ENCODE measurements at regions not wholly inside any gene's neighbourhood (a gene's known extent, or its start where the extent isn't known, plus 50 kb on each side); places are given as distances from the start of the nearest gene placed in this dataset.
A peak's percentile ranks its signal among the peaks of the same experiment; 100 is the strongest.

DNA sequence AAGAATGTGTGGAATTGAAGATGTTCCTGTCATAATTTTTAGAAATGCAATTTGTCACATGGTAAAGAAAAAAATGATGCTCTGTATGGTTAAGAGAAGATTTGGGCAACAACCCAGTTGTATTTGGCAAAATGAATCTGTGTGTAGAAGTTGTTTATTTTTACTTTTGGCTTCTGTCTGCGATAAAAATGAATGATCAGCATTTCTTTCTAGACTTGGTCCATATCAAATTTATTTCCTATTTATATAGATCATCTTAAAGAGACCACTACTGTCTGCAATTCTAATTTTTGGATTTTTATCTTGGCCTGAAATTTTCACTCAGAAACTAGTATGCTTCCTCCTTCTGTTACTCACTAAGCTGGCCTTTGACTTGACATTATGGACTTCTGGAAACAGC, 396.9 kb downstream of the FAM47A start:
- no peak for FAIRE-seq
- no peak for DNase-seq (ENCODE audit: insufficient read length, low spot score)

DNA sequence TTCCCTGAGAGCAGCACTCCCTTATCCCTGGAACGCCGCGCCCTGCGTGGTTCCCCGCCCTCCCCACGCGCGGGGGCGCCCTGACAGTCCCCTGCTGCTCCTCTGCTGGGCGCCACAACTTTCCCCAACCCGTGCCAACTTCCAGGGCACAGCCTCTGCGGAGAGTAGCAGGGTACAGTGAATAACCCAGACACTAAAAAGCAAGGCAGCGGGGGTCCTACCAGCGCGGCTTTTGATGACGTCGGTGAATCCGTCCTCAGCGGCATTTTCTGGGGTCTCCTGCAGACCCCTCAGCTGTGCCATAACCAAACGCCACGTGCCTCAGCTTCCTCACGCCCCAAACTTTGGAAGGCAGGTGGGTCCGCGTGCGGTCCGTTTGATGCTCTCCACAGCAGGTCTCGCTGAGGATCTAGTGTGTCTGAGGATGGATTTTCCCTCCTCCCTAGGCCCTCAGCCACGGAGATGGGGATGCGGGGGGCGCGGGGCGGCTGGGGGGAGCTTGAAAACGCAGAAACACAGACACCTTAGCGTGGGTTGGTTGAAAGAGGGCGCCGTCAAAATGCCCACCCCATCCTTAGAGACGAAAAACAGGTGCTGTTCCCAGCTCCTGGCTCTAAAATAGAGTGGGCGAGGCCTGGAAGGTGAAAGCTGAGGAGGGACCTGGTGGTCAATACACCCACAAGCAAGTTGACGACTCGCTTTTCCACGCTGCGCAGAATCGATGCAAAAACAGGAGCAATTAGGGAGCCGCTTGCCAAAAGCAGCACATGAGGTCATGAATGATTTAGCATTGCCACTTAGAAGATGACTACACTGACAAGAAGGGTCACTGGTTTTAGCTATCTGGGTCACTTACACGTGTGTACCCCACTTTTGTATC, 405.6 kb downstream of the FAM47A start:
- no peak for DNase-seq (ENCODE audit: insufficient read length, low spot score)

DNA sequence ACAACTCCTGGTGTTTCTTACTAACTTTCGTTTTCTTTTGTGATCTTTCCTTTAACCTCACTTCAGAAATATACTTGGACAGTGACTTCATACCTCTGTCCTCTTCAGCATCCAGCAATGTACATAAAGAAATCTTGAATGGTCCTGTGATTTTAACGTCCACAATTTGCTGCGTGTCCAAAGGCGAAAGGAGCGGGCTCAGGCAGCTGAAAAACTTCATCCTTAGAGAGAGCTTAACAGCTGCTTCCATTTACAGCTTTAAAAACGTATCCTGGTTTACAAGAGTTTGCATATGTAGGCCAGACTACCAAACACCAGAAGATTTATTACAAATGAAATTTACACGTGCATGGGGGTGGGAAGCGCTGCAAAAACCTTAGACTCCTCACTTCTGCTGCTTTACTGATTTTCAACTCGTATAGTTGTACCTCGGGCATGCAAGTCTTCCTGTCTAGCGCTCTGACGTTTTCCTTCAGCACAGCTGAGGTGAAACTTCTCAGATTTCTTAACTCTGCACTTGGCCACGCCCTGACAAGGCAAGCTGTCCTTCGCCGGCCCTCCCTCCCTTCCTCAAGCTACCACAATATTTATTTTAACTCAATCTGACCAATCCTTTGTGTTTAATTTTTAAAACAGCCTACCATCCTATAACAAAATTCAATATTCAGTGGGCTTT, 406.4 kb downstream of the FAM47A start:
- FAIRE-seq, result no peak
- DNase-seq (ENCODE audit: insufficient read length, low spot score), result peak; percentile 6

More for the DNA sequence above, 405.6 kb downstream of the FAM47A start:
- FAIRE-seq, result no peak

DNA sequence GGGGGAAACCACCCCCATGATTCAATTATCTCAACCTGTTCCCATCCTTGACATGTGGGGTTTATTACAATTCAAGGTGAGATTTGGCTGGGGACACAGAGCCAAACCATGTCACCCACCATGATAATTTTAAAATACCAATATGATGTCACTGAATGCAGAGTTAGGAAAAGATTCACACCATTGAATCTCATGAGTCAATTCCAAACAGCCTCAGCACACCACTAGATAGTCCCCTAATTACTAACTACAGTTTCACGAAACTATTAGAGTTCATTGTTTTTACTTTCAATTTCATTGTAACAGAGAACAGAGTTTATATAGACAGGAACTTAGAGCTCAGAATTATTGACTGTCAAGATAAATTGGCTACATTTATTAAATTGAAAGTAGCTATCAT, 410.2 kb downstream of the FAM47A start:
- DNase-seq (ENCODE audit: insufficient read length, low spot score) (no peak), FAIRE-seq (no peak)

DNA sequence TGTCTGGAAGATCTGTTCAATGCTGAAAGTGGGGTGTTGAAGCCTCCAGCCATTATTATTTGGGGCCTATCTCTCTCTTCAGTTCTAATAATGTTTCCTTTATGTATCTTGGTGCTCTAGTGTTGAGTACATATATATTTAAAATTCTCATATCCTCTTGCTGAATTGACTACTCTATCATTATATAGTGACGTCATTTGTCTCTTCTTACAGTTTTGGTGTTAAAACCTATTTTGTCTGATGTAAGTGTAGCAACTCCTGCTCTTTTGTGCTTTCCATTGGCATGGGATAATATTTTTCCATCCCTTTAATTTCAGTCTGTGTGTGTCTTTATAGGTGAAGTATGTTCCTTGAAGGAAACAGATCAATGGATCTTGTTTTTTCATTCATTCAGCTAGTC, 446.0 kb downstream of the FAM47A start:
- DNase-seq (ENCODE audit: insufficient read length, low spot score) (no peak), FAIRE-seq (no peak)
